Hepatocyte (in vitro differentiated cells): ENCODE measurements at regions not wholly inside any gene's neighbourhood (a gene's known extent, or its start where the extent isn't known, plus 50 kb on each side); places are given as distances from the start of the nearest gene placed in this dataset.

Experiments used
- DNase-seq: peaks from one replicate; pipeline ENCODE4 v3.0.0-alpha.2; 2016; ENCODE audit warnings: low spot score
- H2AFZ ChIP-seq: fragments of 200-600 bp; sonication (generic); 2 replicates; pipeline ENCODE4 v1.6.0; 2016; ENCODE audit warnings: antibody characterized with exemption, mild to moderate bottlenecking
- H3K27ac ChIP-seq: fragments of 200-600 bp; sonication (generic); 2 replicates; pipeline ENCODE4 v1.5.1; 2016; ENCODE audit warnings: mild to moderate bottlenecking
- H3K27me3 ChIP-seq: fragments of 200-600 bp; sonication (generic); 2 replicates; pipeline ENCODE4 v1.6.1; 2016
- H3K36me3 ChIP-seq: fragments of 200-600 bp; sonication (generic); replicated peaks from 2 replicates; pipeline ENCODE4 v1.5.1; 2016; ENCODE audit warnings: low read depth; ENCODE audit not compliant: insufficient read depth
- H3K4me1 ChIP-seq: fragments of 200-600 bp; sonication (generic); 2 replicates; pipeline ENCODE4 v1.5.1; 2016; ENCODE audit warnings: mild to moderate bottlenecking, moderate library complexity; ENCODE audit not compliant: insufficient read depth
- H3K4me2 ChIP-seq: fragments of 200-600 bp; sonication (generic); 2 replicates; pipeline ENCODE4 v1.6.0; 2016
- H3K4me3 ChIP-seq: fragments of 200-600 bp; sonication (generic); 2 replicates; pipeline ENCODE4 v1.5.1; 2016; ENCODE audit warnings: mild to moderate bottlenecking
- H3K79me2 ChIP-seq: fragments of 200-600 bp; sonication (generic); 2 replicates; pipeline ENCODE4 v1.6.0; 2017; ENCODE audit warnings: mild to moderate bottlenecking
- H3K9me2 ChIP-seq: fragments of 200-600 bp; sonication (generic); replicated peaks from 2 replicates; pipeline ENCODE4 v1.6.0; 2017; ENCODE audit warnings: mild to moderate bottlenecking; ENCODE audit not compliant: insufficient read depth
- H3K9me3 ChIP-seq: fragments of 200-600 bp; sonication (generic); 2 replicates; pipeline ENCODE4 v1.5.1; 2016; ENCODE audit warnings: low read depth, mild to moderate bottlenecking
- H4K20me1 ChIP-seq: fragments of 200-600 bp; sonication (generic); 2 replicates; pipeline ENCODE4 v1.6.0; 2016; ENCODE audit warnings: mild to moderate bottlenecking; ENCODE audit not compliant: insufficient read depth, poor library complexity, severe bottlenecking
- EZH2 ChIP-seq: fragments of 200-600 bp; sonication (generic); IDR thresholded peaks from 2 replicates; pipeline ENCODE4 v1.6.1; 2016; ENCODE audit warnings: antibody characterized with exemption, mild to moderate bottlenecking, borderline replicate concordance
- EZH2phosphoT487 ChIP-seq: fragments of 200-600 bp; sonication (generic); IDR thresholded peaks from one replicate; pipeline ENCODE4 v1.6.1; 2018; ENCODE audit warnings: antibody characterized with exemption, mild to moderate bottlenecking, low read depth, moderate library complexity; ENCODE audit not compliant: unreplicated experiment, severe bottlenecking
- WGBS: methylation state at CpG from one replicate; pipeline ENCODE4 v1.1.6; 2016; ENCODE audit warnings: low lambda C conversion rate; ENCODE audit errors: missing lambda C conversion rate; 5-methylcytosine and 5-hydroxymethylcytosine counted together
- TF ChIP-seq, protein P1 (sequence below): fragments of 200-600 bp; sonication (generic); IDR thresholded peaks from 2 replicates; pipeline ENCODE4 v1.5.1; 2016; ENCODE audit warnings: antibody characterized with exemption, mild to moderate bottlenecking; ENCODE audit not compliant: poor library complexity

DNA sequence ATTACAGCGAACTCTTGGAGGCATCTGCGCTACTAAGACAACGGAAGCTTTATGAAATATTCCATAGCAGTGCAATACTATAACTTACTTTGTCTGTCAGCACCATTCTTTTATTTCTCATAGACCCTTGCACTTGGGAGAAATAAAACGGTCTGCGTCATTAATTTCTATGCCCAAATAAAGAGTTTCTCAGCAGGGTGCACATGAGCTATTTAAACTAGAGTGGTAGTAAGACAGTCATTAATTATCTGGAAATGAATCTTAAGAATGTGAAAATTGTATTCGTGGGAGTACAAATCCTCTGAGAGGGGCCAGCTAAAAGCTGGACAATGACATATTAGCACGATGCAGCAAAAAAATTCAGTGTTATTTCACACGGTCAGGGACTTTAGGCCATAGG is 903.4 kb upstream of the FOXG1 start:
- 89% methylated on average over 8 of the region's 8 CpGs for WGBS
- H4K20me1 ChIP-seq: no peaks in the 10 kb centered on the region
- no peaks in the 10 kb centered on the region for H3K27me3 ChIP-seq
- H2AFZ ChIP-seq: no peak overlapping the region
- no peaks in the 10 kb centered on the region for H3K9me2 ChIP-seq
- H3K4me3 ChIP-seq: no peak overlapping the region
- H3K27ac ChIP-seq: no peak overlapping the region
- DNase-seq: no peak
- H3K4me2 ChIP-seq: no peak overlapping the region
- no peaks in the 10 kb centered on the region for H3K79me2 ChIP-seq
- H3K36me3 ChIP-seq: no peaks in the 10 kb centered on the region
- H3K4me1 ChIP-seq: no peaks in the 10 kb centered on the region
- TF ChIP-seq, protein P1, sequence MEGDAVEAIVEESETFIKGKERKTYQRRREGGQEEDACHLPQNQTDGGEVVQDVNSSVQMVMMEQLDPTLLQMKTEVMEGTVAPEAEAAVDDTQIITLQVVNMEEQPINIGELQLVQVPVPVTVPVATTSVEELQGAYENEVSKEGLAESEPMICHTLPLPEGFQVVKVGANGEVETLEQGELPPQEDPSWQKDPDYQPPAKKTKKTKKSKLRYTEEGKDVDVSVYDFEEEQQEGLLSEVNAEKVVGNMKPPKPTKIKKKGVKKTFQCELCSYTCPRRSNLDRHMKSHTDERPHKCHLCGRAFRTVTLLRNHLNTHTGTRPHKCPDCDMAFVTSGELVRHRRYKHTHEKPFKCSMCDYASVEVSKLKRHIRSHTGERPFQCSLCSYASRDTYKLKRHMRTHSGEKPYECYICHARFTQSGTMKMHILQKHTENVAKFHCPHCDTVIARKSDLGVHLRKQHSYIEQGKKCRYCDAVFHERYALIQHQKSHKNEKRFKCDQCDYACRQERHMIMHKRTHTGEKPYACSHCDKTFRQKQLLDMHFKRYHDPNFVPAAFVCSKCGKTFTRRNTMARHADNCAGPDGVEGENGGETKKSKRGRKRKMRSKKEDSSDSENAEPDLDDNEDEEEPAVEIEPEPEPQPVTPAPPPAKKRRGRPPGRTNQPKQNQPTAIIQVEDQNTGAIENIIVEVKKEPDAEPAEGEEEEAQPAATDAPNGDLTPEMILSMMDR: no peak
- no peak for TF ChIP-seq EZH2phosphoT487
- no peak for TF ChIP-seq EZH2
- no peaks in the 10 kb centered on the region for H3K9me3 ChIP-seq

DNA sequence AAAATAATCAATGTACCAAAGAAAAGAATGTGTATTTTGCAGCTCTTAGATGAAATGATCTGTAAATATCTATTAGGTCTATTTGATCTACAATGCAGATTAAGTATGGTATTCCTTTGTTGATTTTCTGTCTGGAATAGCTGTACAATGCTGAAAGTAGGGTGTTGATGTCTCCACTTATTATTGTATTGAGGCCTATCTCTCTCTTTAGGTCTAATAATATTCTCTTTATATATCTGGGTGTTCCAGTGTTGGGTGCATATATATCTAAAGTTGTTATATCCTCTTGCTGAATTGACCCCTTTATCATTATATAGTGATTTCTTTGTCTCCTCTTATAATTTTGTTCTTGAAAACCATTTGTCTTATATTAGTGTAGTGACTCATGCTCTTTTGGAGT is 885.5 kb upstream of the FOXG1 start:
- no peak overlapping the region for H3K4me2 ChIP-seq
- no peak overlapping the region for H3K27ac ChIP-seq
- no peaks in the 10 kb centered on the region for H3K27me3 ChIP-seq
- H4K20me1 ChIP-seq: no peaks in the 10 kb centered on the region
- H2AFZ ChIP-seq: no peak overlapping the region
- no peaks in the 10 kb centered on the region for H3K4me1 ChIP-seq
- H3K9me3 ChIP-seq: no peaks in the 10 kb centered on the region
- H3K9me2 ChIP-seq: no peaks in the 10 kb centered on the region
- TF ChIP-seq EZH2phosphoT487 (no peak), EZH2 (no peak)
- TF ChIP-seq, protein P1: no peak
- no peaks in the 10 kb centered on the region for H3K79me2 ChIP-seq
- H3K4me3 ChIP-seq: no peak overlapping the region
- H3K36me3 ChIP-seq: no peaks in the 10 kb centered on the region
- no peak for DNase-seq

DNA sequence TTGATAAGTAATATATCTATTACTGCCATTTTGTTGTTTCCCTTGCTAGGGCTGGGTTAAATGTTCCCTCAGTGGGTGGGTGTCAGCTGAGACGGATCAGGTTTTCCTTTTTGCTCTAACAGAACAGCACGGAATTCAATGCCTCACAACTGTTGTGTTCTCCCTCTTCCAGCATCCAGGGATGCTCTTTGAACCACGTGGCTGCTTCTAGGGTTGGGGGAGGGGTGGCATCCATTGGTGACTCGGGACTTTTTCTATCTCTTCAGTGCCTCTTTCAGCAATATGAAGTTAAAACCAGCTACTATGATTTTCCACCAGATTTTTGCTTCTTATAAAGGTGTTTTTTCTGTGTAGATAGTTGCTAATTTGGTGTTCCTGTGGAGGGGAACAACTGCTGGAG is 884.9 kb upstream of the FOXG1 start:
- H3K27ac ChIP-seq: no peak overlapping the region
- no peak overlapping the region for H3K4me2 ChIP-seq
- DNase-seq: no peak
- WGBS: 67% methylated on average over 4 of the region's 4 CpGs
- no peaks in the 10 kb centered on the region for H3K9me3 ChIP-seq
- H3K9me2 ChIP-seq: no peaks in the 10 kb centered on the region
- no peaks in the 10 kb centered on the region for H3K36me3 ChIP-seq
- H4K20me1 ChIP-seq: no peaks in the 10 kb centered on the region
- no peak overlapping the region for H3K4me3 ChIP-seq
- no peaks in the 10 kb centered on the region for H3K27me3 ChIP-seq
- H2AFZ ChIP-seq: no peak overlapping the region
- H3K4me1 ChIP-seq: no peaks in the 10 kb centered on the region
- TF ChIP-seq EZH2phosphoT487: no peak
- TF ChIP-seq, protein P1: no peak
- H3K79me2 ChIP-seq: no peaks in the 10 kb centered on the region

DNA sequence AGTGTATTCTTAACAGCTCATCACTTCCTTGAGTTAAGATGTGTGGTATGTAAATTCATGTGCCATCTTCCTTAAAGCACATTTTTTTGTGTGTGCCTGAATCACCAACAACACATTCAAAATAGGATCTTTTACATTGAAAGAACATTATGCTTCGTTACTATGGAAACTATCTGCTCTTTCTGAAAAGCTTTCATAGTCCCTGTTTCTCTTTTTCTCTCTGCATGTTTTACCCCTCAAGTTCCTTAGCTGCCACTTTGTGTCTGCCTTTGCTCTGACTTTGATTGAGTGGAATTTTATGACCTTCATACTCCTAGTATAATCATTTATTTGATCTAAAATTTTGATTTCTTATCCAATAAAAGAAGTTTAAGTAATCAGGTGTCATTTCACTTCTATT is 880.3 kb upstream of the FOXG1 start:
- Histone ChIP-seq H3K9me3 (no peaks in the 10 kb centered on the region), H3K4me3 (no peak overlapping the region), H3K79me2 (no peaks in the 10 kb centered on the region), H2AFZ (no peak overlapping the region), H3K4me1 (no peaks in the 10 kb centered on the region), H4K20me1 (no peaks in the 10 kb centered on the region), H3K27ac (no peak overlapping the region), H3K4me2 (no peak overlapping the region), H3K9me2 (no peaks in the 10 kb centered on the region), H3K36me3 (no peaks in the 10 kb centered on the region), H3K27me3 (no peaks in the 10 kb centered on the region)
- TF ChIP-seq EZH2 (no peak), EZH2phosphoT487 (no peak)
- TF ChIP-seq, protein P1: no peak
- no peak for DNase-seq
- WGBS: 84% methylated on average over 1 of the region's 1 CpG
